ENCODE measurements at regions not wholly inside any gene's neighbourhood (a gene's known extent, or its start where the extent isn't known, plus 50 kb on each side); places are given as distances from the start of the nearest gene placed in this dataset.
"Not testable (repeated sequence)": the region's sequence is repeated elsewhere in the genome, so short reads cannot be mapped to it uniquely, and the experiment has no call there.

- DNase-seq (ENCODE audit: low spot score) = no peak
These were observed 1298.5 kb downstream of the SUCLG1 start for GRCh38 chr2:83160571-83160970.

- no peak for DNase-seq (ENCODE audit: low spot score)
These were observed 1303.3 kb downstream of the SUCLG1 start for GRCh38 chr2:83155826-83156225.

GRCh38 chr2:83143946-83144345, 1315.1 kb downstream of the SUCLG1 start:
- DNase-seq (ENCODE audit: low spot score) = no peak

DNA sequence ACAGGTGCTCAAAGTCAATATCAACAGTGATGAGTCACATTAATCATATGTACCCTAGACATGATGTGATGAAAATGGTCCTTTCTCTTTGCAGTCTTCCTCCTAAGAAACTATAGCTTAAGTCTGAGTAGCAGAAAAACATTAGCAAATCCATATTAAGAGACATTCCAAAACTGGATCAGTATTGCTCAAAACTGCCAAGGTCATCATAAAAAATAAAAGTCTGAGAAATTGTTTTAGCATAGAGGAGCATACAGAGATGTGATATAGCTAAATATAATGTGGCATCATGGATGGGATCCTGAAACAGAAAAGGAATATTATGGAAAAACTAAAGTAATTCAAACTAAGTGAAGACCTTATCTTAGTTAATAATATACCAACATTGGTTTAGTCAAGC, 1316.1 kb downstream of the SUCLG1 start:
- no peak for DNase-seq (ENCODE audit: low spot score)

- DNase-seq (ENCODE audit: low spot score) = no peak
These were observed 1343.5 kb downstream of the SUCLG1 start for GRCh38 chr2:83115606-83116005.

DNA sequence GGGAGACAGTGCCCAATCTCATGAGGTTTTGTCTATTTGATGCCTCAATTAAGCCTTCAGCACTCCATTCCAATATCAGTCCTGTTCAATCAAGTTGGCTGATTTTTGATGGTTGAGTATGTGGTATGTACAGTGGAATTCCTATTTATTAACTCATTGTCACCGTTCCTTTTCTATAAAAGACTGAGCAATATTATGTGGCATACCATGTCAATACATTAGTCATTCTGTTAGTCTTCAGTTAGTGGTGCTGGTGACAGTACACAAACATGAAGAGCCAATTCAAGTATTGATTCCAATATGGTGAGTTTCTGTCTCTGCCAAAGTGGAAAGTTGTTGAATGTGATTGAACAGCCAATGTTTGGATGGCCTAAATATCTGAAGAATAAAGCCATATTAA, 1343.9 kb downstream of the SUCLG1 start:
- no peak for DNase-seq (ENCODE audit: low spot score)

DNA sequence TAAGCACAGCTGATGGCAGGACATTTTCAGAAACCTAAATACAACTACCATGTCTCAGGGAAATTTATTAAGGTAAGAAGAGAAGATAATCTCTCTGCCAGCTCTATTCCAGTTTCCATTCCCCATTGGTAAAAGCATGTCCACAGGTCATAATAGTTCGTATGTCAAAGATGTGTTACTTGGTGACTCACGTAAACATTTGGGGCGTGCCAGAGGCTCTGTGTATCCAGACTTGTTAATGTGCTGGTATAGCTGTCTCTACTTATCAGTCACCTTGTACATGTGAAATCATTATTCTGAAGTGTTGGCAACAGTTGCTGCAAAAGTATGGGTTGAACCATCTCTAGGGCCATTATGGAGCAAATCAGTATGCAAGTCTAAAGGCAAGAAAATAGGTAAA, 1345.1 kb downstream of the SUCLG1 start:
- no peak for DNase-seq (ENCODE audit: low spot score)

DNA sequence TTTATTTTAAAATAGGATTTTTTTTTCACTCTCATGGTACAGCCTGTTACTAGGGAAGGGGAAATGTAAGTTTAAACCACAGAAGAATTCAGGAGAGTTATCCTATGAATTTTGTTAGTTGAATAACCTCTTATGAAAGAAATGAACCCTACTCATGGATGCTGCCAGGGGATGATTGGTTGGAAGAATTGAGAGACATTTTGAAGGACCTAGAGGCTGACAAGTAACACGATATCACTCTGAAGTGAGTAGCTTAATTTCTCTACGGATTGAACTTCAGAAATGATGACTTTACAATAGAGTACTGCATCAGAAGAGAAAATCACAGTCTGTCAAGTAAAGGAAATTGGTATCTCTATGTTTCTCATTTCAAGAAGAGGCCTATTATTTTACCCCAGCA, 1346.2 kb downstream of the SUCLG1 start:
- no peak for DNase-seq (ENCODE audit: low spot score)

GRCh38 chr2:83109284-83109683, 1349.8 kb downstream of the SUCLG1 start:
- DNase-seq (ENCODE audit: low spot score) = no peak

GRCh38 chr2:83106853-83107252, 1352.2 kb downstream of the SUCLG1 start:
- no peak for DNase-seq (ENCODE audit: low spot score)

- no peak for DNase-seq (ENCODE audit: low spot score)
These were observed 1354.9 kb downstream of the SUCLG1 start for GRCh38 chr2:83104202-83104601.

DNA sequence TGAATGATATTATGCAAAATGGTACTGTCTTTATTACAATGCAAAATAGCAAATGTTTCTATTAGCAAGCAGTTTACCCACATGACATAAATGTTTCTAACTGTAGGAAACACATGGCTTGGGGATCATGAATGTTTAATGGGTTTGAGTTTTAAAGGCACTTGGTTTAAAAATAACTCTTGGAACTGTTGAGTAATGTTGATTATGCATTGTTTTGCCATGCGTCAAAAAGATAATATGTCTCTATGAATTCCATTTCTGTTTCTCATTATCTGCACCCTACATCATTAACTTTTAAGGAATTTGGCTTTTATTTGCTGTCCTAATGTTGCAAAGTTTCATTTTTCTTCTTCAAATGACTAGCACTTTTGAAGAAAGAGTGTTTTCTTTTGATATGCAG, 1355.5 kb downstream of the SUCLG1 start:
- no peak for DNase-seq (ENCODE audit: low spot score)

- not testable (repeated sequence) for DNase-seq (ENCODE audit: low spot score)
These were observed 1370.0 kb downstream of the SUCLG1 start for GRCh38 chr2:83089051-83089450.

DNA sequence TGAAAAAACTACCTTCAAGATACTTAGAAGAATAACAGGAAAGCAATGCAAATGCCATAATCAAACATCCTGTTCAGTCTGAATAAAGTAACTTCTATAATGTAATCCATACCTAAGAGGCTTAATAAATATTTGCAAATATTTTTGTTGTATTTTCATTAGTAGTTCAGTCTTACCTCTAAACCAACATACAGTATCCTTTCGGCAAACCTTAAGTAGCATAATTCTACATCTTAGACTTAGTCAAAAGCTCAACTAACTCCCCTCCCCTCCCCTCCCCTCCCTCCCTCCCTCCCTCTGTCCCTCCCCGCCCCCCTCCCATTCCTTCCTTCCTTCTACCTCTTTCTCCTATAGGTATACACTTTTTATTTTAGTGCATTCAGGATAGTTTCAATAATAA, 1373.2 kb downstream of the SUCLG1 start:
- DNase-seq (ENCODE audit: low spot score) = no peak

GRCh38 chr2:83081826-83082690, 1377.0 kb downstream of the SUCLG1 start:
- DNase-seq (ENCODE audit: low spot score) = no peak

GRCh38 chr2:83079007-83079406, 1380.1 kb downstream of the SUCLG1 start:
- no peak for DNase-seq (ENCODE audit: low spot score)

DNA sequence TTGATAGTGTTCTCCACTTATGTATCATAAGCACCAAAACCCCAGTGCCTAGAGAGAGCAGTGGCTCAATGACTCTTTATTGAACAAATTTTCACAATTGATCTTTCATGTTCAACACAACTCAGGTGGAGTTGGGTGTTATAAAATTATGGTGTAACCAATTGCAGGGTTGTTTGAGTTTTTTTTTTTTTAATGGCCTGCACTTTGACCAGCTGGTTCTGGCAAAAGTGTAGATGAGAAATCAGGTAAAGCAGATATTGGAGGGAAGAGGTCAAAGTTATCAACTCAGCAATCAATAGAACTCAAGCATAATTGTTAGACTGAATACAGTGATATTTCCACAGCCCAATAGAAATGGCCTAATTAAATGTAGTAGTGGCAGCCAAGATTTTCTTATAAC, 1386.3 kb downstream of the SUCLG1 start:
- no peak for DNase-seq (ENCODE audit: low spot score)

GRCh38 chr2:83071914-83072313, 1387.2 kb downstream of the SUCLG1 start:
- DNase-seq (ENCODE audit: low spot score) = no peak

DNA sequence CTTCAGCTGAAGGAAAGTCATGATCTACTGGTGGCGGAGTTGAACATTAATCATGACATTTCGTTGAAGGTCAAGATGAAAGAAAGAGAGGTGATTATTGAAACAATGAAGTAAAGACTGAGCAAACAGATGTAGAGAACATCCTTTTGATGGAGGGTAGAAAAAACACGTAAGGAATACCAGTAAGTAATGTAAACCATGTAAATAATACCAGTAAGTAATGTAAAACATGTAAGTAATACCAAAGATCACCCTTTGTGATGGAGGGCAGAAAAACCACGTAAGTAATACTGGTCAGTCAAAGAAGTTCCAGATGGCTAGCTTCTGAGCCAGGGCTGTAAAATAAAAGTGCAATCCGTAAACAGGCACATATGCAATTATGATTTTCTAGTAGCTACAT, 1387.7 kb downstream of the SUCLG1 start:
- DNase-seq (ENCODE audit: low spot score) = no peak

- DNase-seq (ENCODE audit: low spot score) = peak; percentile 9
These were observed 1389.4 kb downstream of the SUCLG1 start for GRCh38 chr2:83069724-83070123.

DNA sequence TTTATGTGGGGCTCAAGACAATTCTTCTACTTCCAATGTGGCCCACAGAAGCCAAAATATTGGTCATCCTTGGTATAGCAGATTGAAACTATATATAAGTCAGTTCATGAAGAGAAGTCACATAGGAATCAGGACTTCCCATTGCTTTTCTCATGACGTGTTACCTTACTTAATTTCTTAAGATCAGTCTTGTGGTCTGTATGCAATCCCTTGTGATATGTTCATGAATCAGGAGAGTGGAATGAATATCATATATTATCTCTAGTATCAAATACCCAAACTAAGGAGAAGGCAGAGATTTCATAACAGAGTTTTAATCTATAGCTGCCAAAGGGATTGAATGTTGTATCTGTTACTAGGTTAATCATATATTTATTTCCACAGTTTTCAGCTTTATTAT, 1390.4 kb downstream of the SUCLG1 start:
- no peak for DNase-seq (ENCODE audit: low spot score)

DNA sequence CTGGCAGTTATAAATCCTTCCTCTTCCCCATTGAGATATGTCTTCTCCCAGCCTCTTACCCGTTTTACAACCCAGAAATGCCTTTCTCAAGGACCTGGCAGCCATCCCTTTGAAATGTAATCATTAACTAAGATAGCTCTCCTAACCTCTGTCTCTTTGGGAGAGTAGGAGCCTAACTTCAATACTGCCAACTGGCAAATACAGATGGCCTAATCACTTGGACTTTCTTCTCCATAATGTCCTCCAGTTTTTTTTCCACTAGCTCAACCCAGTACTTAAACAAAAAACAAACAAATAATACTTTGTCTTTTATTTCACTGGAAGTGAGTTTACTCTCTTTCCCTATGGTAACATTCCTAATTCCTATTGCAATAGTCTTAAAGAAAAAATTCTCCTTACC, 1391.1 kb downstream of the SUCLG1 start:
- DNase-seq (ENCODE audit: low spot score) = no peak

GRCh38 chr2:83063933-83064332, 1395.1 kb downstream of the SUCLG1 start:
- no peak for DNase-seq (ENCODE audit: low spot score)

DNA sequence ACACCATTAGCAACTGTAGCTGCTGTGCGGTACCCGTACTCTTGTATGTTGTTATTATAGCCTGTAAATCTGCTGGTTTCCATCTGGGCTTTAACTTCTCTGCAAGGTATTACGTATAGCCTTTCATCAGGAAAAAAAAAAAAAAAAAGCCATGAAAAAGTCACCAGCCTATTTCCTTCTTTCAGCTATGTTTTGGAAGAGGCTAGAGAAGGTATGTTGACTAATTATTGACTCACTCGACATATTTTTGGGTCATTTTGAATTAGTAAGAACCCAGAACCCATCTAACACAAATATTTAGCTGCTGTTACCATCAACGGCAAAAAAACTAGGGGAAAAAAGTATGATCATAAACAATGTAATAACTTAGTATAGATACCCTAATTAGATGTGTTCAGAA, 1395.6 kb downstream of the SUCLG1 start:
- DNase-seq (ENCODE audit: low spot score) = no peak

All from H4 (cell line).